ENCODE measurements at regions not wholly inside any gene's neighbourhood (a gene's known extent, or its start where the extent isn't known, plus 50 kb on each side); places are given as distances from the start of the nearest gene placed in this dataset.

GRCh38 chr2:166628478-166629136, 134.6 kb upstream of the SCN7A start:
- no peak overlapping the region for H3K4me3 ChIP-seq (ENCODE audit: insufficient read depth in 1 of 2, low read depth in 1 of 2, low read length in 2 of 2)
- no peak for DNase-seq
- H3K18ac ChIP-seq (ENCODE audit: low read depth in 1 of 2, low read length in 2 of 2), result no peak overlapping the region
- 45% methylated on average over 1 of the region's 1 CpG for WGBS
- no peak overlapping the region for H3K14ac ChIP-seq (ENCODE audit: low read length in 2 of 2)
- no peak overlapping the region for H4K91ac ChIP-seq (ENCODE audit: low read length)
- no peak overlapping the region for H2BK5ac ChIP-seq (ENCODE audit: low read depth, low read length, poor library complexity, severe bottlenecking)
- H3K4me2 ChIP-seq (ENCODE audit: low read length, poor library complexity, severe bottlenecking), result no peak overlapping the region
- no peak overlapping the region for H4K8ac ChIP-seq (ENCODE audit: low read length)
- no peak overlapping the region for H2BK12ac ChIP-seq (ENCODE audit: low read length in 2 of 2)
- no peaks in the 10 kb centered on the region for H3K36me3 ChIP-seq (ENCODE audit: control insufficient read depth in 1 of 2, insufficient read depth in 2 of 2, low read depth in 1 of 2, low read length in 2 of 2)
- H2BK120ac ChIP-seq (ENCODE audit: low read depth, low read length), result no peak overlapping the region
- H2BK15ac ChIP-seq (ENCODE audit: low read depth, poor library complexity, severe bottlenecking), result peak overlapping the region; percentile 26
- no peaks in the 10 kb centered on the region for H3K27me3 ChIP-seq (ENCODE audit: control insufficient read depth in 1 of 2, insufficient read depth in 1 of 2, low read length in 2 of 2)
- peaks cover 15% of the 10 kb centered on the region for H3K9me3 ChIP-seq (ENCODE audit: control insufficient read depth, low read length)
- H2AFZ ChIP-seq (ENCODE audit: low read depth, low read length), result no peak overlapping the region
- no peak overlapping the region for H2AK5ac ChIP-seq (ENCODE audit: low read length, severe bottlenecking)
- H3K4ac ChIP-seq (ENCODE audit: low read depth in 1 of 2, low read length in 2 of 2), result no peak overlapping the region
- H3K9ac ChIP-seq (ENCODE audit: low read length), result no peak overlapping the region
- H3K27ac ChIP-seq (ENCODE audit: low read length, poor library complexity, severe bottlenecking), result no peak overlapping the region
- peaks cover 4% of the 10 kb centered on the region for H3K4me1 ChIP-seq (ENCODE audit: control insufficient read depth, insufficient read depth, low read depth, low read length)
- H3K23ac ChIP-seq (ENCODE audit: low read length in 2 of 2), result no peak overlapping the region
- no peaks in the 10 kb centered on the region for H3K79me1 ChIP-seq (replicated peaks; ENCODE audit: low read length, poor library complexity, severe bottlenecking)

GRCh38 chr2:166627893-166628292, 133.8 kb upstream of the SCN7A start:
- H3K27ac ChIP-seq (ENCODE audit: low read length, poor library complexity, severe bottlenecking), result no peak overlapping the region
- H3K4me3 ChIP-seq (ENCODE audit: insufficient read depth in 1 of 2, low read depth in 1 of 2, low read length in 2 of 2), result no peak overlapping the region
- H3K9ac ChIP-seq (ENCODE audit: low read length), result no peak overlapping the region
- H2AFZ ChIP-seq (ENCODE audit: low read depth, low read length), result no peak overlapping the region
- no peaks in the 10 kb centered on the region for H3K36me3 ChIP-seq (ENCODE audit: control insufficient read depth in 1 of 2, insufficient read depth in 2 of 2, low read depth in 1 of 2, low read length in 2 of 2)
- no peak overlapping the region for H3K23ac ChIP-seq (ENCODE audit: low read length in 2 of 2)
- no peak for DNase-seq
- no peak overlapping the region for H2BK120ac ChIP-seq (ENCODE audit: low read depth, low read length)
- no peak overlapping the region for H2AK5ac ChIP-seq (ENCODE audit: low read length, severe bottlenecking)
- H3K79me1 ChIP-seq (replicated peaks; ENCODE audit: low read length, poor library complexity, severe bottlenecking), result no peaks in the 10 kb centered on the region
- H3K14ac ChIP-seq (ENCODE audit: low read length in 2 of 2), result no peak overlapping the region
- H2BK12ac ChIP-seq (ENCODE audit: low read length in 2 of 2), result no peak overlapping the region
- H2BK15ac ChIP-seq (ENCODE audit: low read depth, poor library complexity, severe bottlenecking), result no peak overlapping the region
- peaks cover 4% of the 10 kb centered on the region for H3K4me1 ChIP-seq (ENCODE audit: control insufficient read depth, insufficient read depth, low read depth, low read length)
- WGBS, result 91% methylated on average over 2 of the region's 2 CpGs
- H2BK5ac ChIP-seq (ENCODE audit: low read depth, low read length, poor library complexity, severe bottlenecking), result no peak overlapping the region
- H4K91ac ChIP-seq (ENCODE audit: low read length), result no peak overlapping the region
- no peak overlapping the region for H3K18ac ChIP-seq (ENCODE audit: low read depth in 1 of 2, low read length in 2 of 2)
- no peak overlapping the region for H3K4me2 ChIP-seq (ENCODE audit: low read length, poor library complexity, severe bottlenecking)
- no peak overlapping the region for H3K4ac ChIP-seq (ENCODE audit: low read depth in 1 of 2, low read length in 2 of 2)
- peaks cover 15% of the 10 kb centered on the region for H3K9me3 ChIP-seq (ENCODE audit: control insufficient read depth, low read length)
- H4K8ac ChIP-seq (ENCODE audit: low read length), result no peak overlapping the region
- H3K27me3 ChIP-seq (ENCODE audit: control insufficient read depth in 1 of 2, insufficient read depth in 1 of 2, low read length in 2 of 2), result no peaks in the 10 kb centered on the region

- H2BK5ac ChIP-seq (ENCODE audit: low read depth, low read length, poor library complexity, severe bottlenecking), result no peak overlapping the region
- H3K27ac ChIP-seq (ENCODE audit: low read length, poor library complexity, severe bottlenecking), result no peak overlapping the region
- H4K91ac ChIP-seq (ENCODE audit: low read length), result no peak overlapping the region
- no peak overlapping the region for H2BK120ac ChIP-seq (ENCODE audit: low read depth, low read length)
- no peak overlapping the region for H2BK15ac ChIP-seq (ENCODE audit: low read depth, poor library complexity, severe bottlenecking)
- H3K9me3 ChIP-seq (ENCODE audit: control insufficient read depth, low read length), result peaks cover 6% of the 10 kb centered on the region
- no peak overlapping the region for H3K9ac ChIP-seq (ENCODE audit: low read length)
- no peak overlapping the region for H3K4ac ChIP-seq (ENCODE audit: low read depth in 1 of 2, low read length in 2 of 2)
- H2AFZ ChIP-seq (ENCODE audit: low read depth, low read length), result no peak overlapping the region
- no peak overlapping the region for H3K4me2 ChIP-seq (ENCODE audit: low read length, poor library complexity, severe bottlenecking)
- no peak overlapping the region for H3K18ac ChIP-seq (ENCODE audit: low read depth in 1 of 2, low read length in 2 of 2)
- H3K36me3 ChIP-seq (ENCODE audit: control insufficient read depth in 1 of 2, insufficient read depth in 2 of 2, low read depth in 1 of 2, low read length in 2 of 2), result no peaks in the 10 kb centered on the region
- H3K27me3 ChIP-seq (ENCODE audit: control insufficient read depth in 1 of 2, insufficient read depth in 1 of 2, low read length in 2 of 2), result no peaks in the 10 kb centered on the region
- no peak overlapping the region for H2AK5ac ChIP-seq (ENCODE audit: low read length, severe bottlenecking)
- no peaks in the 10 kb centered on the region for H3K4me1 ChIP-seq (ENCODE audit: control insufficient read depth, insufficient read depth, low read depth, low read length)
- H3K79me1 ChIP-seq (replicated peaks; ENCODE audit: low read length, poor library complexity, severe bottlenecking), result no peaks in the 10 kb centered on the region
- H3K14ac ChIP-seq (ENCODE audit: low read length in 2 of 2), result no peak overlapping the region
- H4K8ac ChIP-seq (ENCODE audit: low read length), result no peak overlapping the region
- H3K4me3 ChIP-seq (ENCODE audit: insufficient read depth in 1 of 2, low read depth in 1 of 2, low read length in 2 of 2), result no peak overlapping the region
- 100% methylated on average over 1 of the region's 1 CpG for WGBS
- H3K23ac ChIP-seq (ENCODE audit: low read length in 2 of 2), result no peak overlapping the region
- no peak overlapping the region for H2BK12ac ChIP-seq (ENCODE audit: low read length in 2 of 2)
- DNase-seq, result no peak
Measured at GRCh38 chr2:166625670-166626069, 131.6 kb upstream of the SCN7A start.

GRCh38 chr2:166614503-166614902, 120.5 kb upstream of the SCN7A start:
- Histone ChIP-seq H2BK5ac (ENCODE audit: low read depth, low read length, poor library complexity, severe bottlenecking) (no peak overlapping the region), H2BK15ac (ENCODE audit: low read depth, poor library complexity, severe bottlenecking) (no peak overlapping the region), H3K4me2 (ENCODE audit: low read length, poor library complexity, severe bottlenecking) (no peak overlapping the region), H2AFZ (ENCODE audit: low read depth, low read length) (no peak overlapping the region), H3K4ac (ENCODE audit: low read depth in 1 of 2, low read length in 2 of 2) (no peak overlapping the region), H4K8ac (ENCODE audit: low read length) (no peak overlapping the region), H3K79me1 (replicated peaks; ENCODE audit: low read length, poor library complexity, severe bottlenecking) (no peaks in the 10 kb centered on the region), H3K18ac (ENCODE audit: low read depth in 1 of 2, low read length in 2 of 2) (no peak overlapping the region), H3K4me1 (ENCODE audit: control insufficient read depth, insufficient read depth, low read depth, low read length) (peaks cover 4% of the 10 kb centered on the region), H3K27ac (ENCODE audit: low read length, poor library complexity, severe bottlenecking) (no peak overlapping the region), H3K23ac (ENCODE audit: low read length in 2 of 2) (no peak overlapping the region), H3K27me3 (ENCODE audit: control insufficient read depth in 1 of 2, insufficient read depth in 1 of 2, low read length in 2 of 2) (no peaks in the 10 kb centered on the region), H2BK12ac (ENCODE audit: low read length in 2 of 2) (no peak overlapping the region), H3K36me3 (ENCODE audit: control insufficient read depth in 1 of 2, insufficient read depth in 2 of 2, low read depth in 1 of 2, low read length in 2 of 2) (no peaks in the 10 kb centered on the region), H3K14ac (ENCODE audit: low read length in 2 of 2) (no peak overlapping the region), H4K91ac (ENCODE audit: low read length) (no peak overlapping the region), H2AK5ac (ENCODE audit: low read length, severe bottlenecking) (no peak overlapping the region), H3K4me3 (ENCODE audit: insufficient read depth in 1 of 2, low read depth in 1 of 2, low read length in 2 of 2) (no peak overlapping the region), H3K9ac (ENCODE audit: low read length) (no peak overlapping the region), H2BK120ac (ENCODE audit: low read depth, low read length) (no peak overlapping the region), H3K9me3 (ENCODE audit: control insufficient read depth, low read length) (peaks cover 4% of the 10 kb centered on the region)
- no peak for DNase-seq

All from mesenchymal stem cell (in vitro differentiated cells and primary cell).